HK-2 (cell line): ENCODE measurements at regions not wholly inside any gene's neighbourhood (a gene's known extent, or its start where the extent isn't known, plus 50 kb on each side); places are given as distances from the start of the nearest gene placed in this dataset.
"Not testable (repeated sequence)": the region's sequence is repeated elsewhere in the genome, so short reads cannot be mapped to it uniquely, and the experiment has no call there.

Experiments used
- DNase-seq: peaks from one replicate; pipeline ENCODE4 v3.0.0-alpha.2; 2018; ENCODE audit not compliant: unreplicated experiment

DNA sequence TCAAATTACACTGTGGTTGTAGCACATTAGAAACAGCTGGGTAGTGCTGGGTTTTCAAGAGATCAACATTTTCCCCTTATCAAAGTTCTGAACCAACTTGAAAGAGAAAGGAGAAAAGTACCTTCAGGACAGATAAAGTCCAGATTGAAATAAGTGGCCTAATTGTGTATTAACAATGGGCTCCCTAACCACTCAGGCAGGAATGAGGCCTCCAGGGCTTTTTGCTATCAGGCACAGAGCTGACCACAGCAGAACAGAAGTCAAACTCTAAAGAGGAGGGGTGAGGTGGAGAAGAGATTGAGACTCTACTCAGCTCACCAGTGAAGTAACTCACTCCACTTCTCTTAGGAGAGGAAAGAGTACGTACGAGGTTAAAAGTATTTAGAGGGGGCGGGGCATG lies 394.1 kb upstream of the PHF14 start:
- DNase-seq = no peak

DNA sequence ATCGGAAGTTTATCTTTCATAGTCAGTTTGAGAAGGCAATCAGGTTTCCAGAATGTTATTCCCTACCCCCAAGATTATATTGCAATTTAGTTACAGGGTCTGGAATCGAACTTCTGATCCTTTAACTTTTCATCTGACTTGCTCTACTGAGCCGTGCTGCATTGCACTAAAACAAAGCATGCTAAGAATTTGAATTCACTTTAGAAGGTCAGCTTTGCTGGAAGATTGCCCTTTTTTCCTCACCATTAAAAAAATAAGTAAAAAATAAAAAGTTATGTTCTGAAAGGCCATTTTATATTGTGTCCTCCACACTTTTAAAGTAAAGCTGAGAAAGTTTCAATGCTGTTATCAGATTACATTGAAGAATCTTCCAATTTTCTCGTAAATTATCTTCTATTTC lies 388.8 kb upstream of the PHF14 start:
- no peak for DNase-seq

DNA sequence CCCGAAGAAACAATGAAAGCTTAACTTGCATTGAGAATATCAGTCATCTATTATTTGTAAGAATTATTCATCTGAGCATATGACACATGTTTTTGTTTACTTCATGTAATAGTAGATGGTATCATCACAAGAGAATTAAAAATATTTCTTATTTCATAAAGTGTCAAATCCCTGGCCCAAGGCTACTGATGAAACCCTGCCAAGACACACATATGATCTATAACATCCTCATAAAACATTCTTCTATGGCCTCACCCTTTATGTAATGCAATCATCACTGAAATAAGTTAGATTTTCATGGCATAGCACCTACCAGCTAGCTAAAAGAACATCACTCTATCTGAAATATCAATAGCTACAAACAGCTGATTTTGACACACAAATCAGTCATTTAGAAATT lies 385.6 kb upstream of the PHF14 start:
- DNase-seq = no peak

GRCh38 chr7:10592604-10593003 lies 381.1 kb upstream of the PHF14 start:
- no peak for DNase-seq

- DNase-seq = no peak
Observed at GRCh38 chr7:10593080-10593479, 380.6 kb upstream of the PHF14 start.

DNA sequence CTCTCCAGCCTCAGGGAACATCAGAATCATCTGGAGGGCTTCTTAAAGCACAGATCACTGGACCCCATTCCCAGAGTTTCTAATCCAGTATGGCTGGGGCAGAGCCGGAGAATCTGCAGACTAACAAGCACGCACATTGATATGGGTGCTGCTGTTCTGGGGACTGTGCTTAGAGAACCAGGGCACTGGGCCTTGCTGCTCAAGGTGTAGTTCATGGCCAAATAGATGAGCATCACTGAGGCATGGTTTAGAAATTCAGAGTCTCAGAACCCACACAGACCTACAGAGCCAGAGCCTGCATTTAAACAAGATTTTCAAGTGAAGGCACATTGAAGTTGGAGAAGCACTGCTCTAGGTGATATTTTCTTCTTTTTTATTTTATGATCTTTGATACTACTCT lies 376.8 kb upstream of the PHF14 start:
- DNase-seq = no peak

GRCh38 chr7:10604128-10604527 lies 369.5 kb upstream of the PHF14 start:
- no peak for DNase-seq

DNA sequence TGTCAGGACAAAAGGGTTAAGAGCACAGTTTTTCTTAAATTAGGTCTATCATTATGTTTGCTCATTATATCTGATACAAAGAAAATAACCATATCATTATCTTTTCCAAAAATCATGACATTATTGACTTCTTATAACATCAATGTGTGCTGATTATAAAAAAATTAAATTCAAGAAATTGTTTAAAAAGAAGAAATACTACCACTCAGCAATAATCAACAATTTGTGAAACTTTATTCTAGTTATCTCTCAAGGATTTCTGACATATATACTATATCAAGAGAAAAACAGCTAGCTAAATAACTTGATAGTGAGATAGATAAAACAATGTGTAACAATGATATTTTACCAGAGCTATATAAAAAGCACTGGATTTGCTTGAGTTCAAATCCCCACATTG lies 360.7 kb upstream of the PHF14 start:
- DNase-seq = no peak

DNA sequence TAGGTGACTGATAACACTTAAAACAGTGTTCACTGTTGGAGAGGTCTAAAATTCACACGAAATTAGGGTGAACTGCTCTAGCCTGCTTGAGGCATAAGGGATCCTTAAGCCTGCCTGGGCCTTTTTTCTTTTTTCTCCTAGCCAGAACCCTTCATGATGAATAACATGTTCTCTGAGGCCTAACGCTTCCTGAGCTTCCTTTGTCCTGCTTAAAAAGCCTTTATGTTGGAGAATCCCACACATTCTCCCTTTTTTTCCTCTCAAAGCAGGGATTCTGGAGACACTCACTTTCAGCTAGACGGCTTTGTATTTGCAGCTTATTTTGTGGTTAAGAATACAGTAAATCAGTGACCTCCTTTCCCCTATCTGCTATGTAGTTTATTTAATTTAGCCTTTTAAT lies 354.7 kb upstream of the PHF14 start:
- no peak for DNase-seq

GRCh38 chr7:10632712-10633111 lies 341.0 kb upstream of the PHF14 start:
- no peak for DNase-seq

- no peak for DNase-seq
Observed at GRCh38 chr7:10634239-10634638, 339.4 kb upstream of the PHF14 start.

DNA sequence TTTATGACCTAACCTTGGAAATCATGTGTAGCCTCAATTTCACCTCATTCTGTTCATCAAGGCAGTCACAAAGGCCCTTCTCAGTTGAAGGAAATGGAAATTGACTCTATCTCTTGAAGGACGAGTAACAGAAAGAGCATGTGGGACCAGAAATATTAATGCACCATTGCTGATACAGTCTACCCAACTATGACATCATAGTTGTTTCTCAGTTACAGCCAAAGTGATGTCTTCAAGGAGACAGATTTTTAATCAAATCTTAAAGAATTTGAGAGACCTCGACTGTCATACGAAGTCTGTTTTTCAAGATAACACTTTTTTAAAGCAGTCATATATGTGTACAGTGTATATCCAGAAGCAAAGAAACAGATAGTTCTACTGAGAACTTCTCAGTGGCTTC lies 335.7 kb upstream of the PHF14 start:
- DNase-seq = no peak

DNA sequence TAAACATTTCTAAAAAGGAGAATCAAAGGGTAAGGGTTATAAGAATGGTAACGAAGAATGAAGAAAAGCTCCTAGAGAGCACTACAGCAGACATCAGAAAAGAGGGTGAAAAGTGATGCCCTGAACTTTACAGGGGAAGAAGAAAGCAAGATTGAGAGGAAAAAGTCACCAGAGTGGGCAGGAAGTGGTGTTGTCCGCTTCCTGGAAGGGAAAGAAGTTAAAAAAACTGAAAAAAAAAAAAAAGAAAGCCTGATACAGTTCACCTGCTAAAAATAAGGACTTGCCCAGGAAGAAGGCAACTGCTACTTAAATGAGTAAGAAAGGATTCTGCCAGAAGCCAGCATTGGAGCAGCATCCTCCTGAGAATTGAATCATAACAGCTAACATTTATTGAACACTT lies 330.1 kb upstream of the PHF14 start:
- no peak for DNase-seq

DNA sequence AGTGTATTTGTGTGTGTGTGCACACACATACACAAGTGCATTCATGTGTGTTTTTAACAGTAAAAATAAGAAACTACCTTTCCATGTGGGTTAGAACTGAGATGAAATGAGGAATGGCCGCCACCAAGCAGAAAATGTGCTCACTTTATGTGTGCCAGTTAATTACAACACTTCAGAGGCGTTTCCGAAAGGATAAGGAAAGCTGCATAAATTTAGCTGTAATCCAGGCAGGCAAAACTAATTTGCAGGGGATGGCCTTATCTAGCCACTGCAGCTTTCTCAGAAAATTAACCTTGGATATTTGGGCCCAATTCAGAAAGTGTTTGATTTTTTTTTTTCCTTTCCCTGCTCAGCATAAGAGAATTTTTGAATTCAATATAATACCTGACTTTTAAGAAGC lies 328.8 kb upstream of the PHF14 start:
- DNase-seq = no peak

DNA sequence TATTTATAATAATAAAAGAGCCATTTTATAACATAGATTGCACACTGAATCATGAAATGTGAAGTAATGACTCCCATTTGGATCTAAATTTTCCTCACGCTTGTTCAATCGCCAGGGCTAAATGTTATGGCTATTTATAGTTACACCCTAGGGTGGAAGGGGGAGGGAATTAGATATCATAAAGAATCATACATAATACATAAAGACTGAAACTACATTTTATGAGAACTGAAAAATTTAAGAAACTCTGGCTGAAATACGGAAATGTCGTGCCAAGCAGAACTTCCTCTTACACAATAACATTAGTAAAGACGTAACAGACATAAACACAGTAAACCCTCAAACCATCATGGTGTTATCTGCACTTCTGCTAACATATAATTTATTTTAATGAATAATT lies 327.5 kb upstream of the PHF14 start:
- DNase-seq = no peak

- no peak for DNase-seq
Observed at GRCh38 chr7:10648289-10648688, 325.4 kb upstream of the PHF14 start.

DNA sequence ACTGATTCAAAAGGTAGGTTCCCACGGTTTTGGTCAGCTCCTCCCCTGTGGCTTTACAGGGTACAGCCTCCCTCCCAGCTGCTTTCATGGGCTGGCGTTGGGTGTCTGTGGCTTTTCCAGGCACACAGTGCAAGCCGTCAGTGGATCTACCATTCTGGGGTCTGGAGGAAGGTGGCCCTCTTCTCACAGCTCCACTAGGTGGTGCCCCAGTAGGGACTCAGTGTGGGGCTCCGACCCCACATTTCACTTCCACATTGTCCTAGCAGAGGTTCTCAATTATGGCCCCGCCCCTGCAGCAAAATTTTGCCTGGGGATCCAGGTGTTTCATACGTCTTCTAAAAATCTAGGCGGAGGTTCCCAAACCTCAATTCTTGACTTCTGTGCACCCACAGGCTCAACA lies 324.6 kb upstream of the PHF14 start:
- DNase-seq = not testable (repeated sequence)

DNA sequence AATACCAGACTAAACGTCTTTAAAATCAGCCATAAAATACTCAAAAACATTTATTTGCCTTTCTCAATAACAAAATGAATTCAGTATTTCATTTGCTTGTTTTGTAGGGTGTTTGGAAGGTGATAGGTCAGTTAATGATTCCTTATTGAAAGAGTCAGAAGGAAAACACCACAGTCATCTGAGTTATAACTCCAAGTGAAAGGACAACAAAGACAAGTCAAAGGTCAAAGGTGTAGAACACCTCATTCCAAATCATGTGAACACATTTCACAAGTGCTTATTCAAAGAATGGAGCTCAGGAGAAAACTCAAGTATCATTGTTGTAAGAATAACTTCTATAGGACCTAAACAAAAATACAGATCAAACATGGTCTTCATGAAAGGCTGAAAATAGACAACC lies 318.6 kb upstream of the PHF14 start:
- no peak for DNase-seq

- DNase-seq = no peak
Observed at GRCh38 chr7:10657201-10657600, 316.5 kb upstream of the PHF14 start.

DNA sequence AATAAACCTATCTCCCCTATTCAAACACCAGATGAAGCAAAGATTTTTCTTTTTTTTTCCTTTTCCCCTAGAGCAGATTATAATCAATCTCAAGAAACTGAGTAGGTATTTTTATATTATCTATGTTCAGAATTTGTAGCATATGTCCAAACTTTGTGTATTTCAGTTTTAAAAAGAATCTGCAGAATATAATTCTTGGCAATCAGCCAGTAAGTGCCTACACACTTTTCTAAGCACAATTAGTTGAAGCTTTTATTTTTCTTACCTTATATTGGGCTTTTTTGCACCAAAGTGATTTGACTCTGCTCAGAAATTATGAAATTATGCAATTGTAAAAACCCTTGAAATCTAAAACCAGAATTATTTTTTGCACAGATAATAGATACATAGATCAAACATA lies 315.8 kb upstream of the PHF14 start:
- DNase-seq = no peak

GRCh38 chr7:10662491-10662890 lies 311.2 kb upstream of the PHF14 start:
- DNase-seq = no peak

DNA sequence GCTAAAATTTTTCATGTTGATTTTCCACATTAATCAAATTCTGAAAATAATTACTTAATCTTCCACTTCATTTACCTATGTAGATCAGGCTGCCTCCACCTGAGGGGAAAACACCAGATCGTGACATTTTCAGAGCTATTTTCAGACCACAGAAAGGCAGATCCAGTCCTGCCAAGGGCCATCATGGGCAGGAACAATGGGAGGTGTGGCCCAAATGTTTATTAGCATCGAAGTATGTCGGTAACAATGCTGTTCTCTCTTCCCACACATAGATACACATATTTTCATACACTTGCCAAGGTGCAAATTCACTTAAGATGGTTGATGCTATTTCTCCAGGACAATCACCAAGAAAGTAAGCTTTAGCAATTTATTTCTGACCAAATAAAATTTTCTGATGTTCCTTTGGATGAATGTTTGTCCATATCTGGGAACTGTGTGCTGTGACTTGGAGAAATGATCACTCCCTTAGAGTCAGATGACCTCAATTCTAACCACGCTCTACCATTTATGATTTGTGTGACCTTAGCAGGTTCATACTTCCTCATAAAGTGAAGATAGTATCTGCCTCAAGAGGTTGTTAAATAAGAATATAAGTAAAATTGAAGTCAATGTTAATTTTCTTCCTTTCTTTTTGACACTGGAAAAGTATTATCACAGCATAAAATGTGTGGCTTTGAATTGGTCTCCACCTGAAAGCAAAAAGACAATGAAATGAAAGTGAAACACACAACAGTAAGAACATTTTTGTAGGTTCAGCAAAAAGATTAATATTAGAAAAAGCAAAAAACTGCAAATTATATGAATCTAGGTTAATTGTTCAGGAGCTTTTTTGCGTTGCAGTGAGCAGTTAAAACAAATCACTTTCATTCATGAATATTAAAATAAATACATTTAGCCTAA lies 310.4 kb upstream of the PHF14 start:
- DNase-seq = no peak

DNA sequence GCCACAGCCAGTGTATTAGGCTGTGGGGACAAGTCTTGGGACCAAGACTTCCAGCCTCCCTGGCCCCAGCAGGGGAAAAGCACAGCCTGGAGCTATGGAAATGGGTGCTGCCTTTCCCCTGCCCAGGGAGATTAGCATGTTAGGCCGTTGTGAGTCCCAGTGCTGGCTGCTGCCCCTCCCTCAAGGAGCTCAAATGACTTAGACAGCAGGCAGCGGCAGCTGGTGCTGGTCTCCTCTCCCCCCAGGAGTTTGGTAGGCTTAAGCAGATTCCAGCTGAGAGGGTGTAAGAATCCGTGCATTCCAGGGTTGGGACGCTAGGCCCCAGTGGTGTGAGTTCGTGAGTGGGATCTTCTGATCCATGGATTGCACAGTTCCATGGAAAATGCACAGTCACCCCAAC lies 301.5 kb upstream of the PHF14 start:
- DNase-seq = no peak

DNA sequence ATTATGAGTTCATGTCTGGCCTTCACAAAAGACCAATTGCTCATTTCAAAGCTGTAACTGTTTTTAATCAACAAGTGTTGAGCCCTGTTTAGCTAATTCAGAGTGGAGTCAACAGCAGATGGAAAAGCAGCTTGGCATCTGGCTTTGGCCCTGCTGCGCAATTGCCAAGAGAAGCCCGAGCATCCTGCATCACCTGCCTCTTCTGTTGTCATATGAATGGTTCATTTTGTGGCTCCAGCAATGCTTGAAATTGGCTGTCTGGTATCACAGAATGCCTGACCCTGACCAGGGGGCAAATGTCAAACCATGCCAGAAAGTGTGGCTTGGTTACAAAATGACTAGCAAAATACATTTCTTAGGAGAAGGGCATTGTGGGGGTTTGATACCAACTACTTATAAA lies 296.5 kb upstream of the PHF14 start:
- no peak for DNase-seq
